NCI-H748 treated with DMSO at 0.1 percent for 48 hours (cell line): ENCODE measurements at regions not wholly inside any gene's neighbourhood (a gene's known extent, or its start where the extent isn't known, plus 50 kb on each side); places are given as distances from the start of the nearest gene placed in this dataset.

Experiments used
- DNase-seq: peaks from one replicate; lab custom pipeline; 2025; lab: John Stamatoyannopoulos, UW

GRCh38 chr1:209458921-209459320, 124.6 kb upstream of the CAMK1G start:
- DNase-seq: no peak

- no peak for DNase-seq
These were observed 122.3 kb upstream of the CAMK1G start for GRCh38 chr1:209461168-209461567.

GRCh38 chr1:209462433-209462832, 121.1 kb upstream of the CAMK1G start:
- DNase-seq: no peak

GRCh38 chr1:209463441-209463840, 120.1 kb upstream of the CAMK1G start:
- DNase-seq: no peak

GRCh38 chr1:209473025-209473424, 110.5 kb upstream of the CAMK1G start:
- no peak for DNase-seq

- no peak for DNase-seq
These were observed 103.2 kb upstream of the CAMK1G start for GRCh38 chr1:209480345-209480744.

- no peak for DNase-seq
These were observed 99.8 kb upstream of the CAMK1G start for GRCh38 chr1:209483691-209484090.

GRCh38 chr1:209484429-209484828, 99.1 kb upstream of the CAMK1G start:
- DNase-seq: peak; percentile 15

- no peak for DNase-seq
These were observed 98.3 kb upstream of the CAMK1G start for GRCh38 chr1:209485167-209485566.

GRCh38 chr1:209485751-209486150, 97.8 kb upstream of the CAMK1G start:
- no peak for DNase-seq

- DNase-seq: no peak
These were observed 96.5 kb upstream of the CAMK1G start for GRCh38 chr1:209486861-209487593.

- no peak for DNase-seq
These were observed 93.5 kb upstream of the CAMK1G start for GRCh38 chr1:209490013-209490412.

GRCh38 chr1:209491031-209491430, 92.5 kb upstream of the CAMK1G start:
- no peak for DNase-seq

- no peak for DNase-seq
These were observed 92.0 kb upstream of the CAMK1G start for GRCh38 chr1:209491496-209491895.

- no peak for DNase-seq
These were observed 91.6 kb upstream of the CAMK1G start for GRCh38 chr1:209491897-209492296.

GRCh38 chr1:209493559-209493958, 90.0 kb upstream of the CAMK1G start:
- no peak for DNase-seq

GRCh38 chr1:209497729-209498128, 85.8 kb upstream of the CAMK1G start:
- DNase-seq: no peak

- DNase-seq: no peak
These were observed 82.5 kb upstream of the CAMK1G start for GRCh38 chr1:209500993-209501392.

- DNase-seq: no peak
These were observed 80.3 kb upstream of the CAMK1G start for GRCh38 chr1:209503196-209503595.

- no peak for DNase-seq
These were observed 78.9 kb upstream of the CAMK1G start for GRCh38 chr1:209504571-209504970.

- DNase-seq: no peak
These were observed 78.5 kb upstream of the CAMK1G start for GRCh38 chr1:209505044-209505443.

GRCh38 chr1:209506101-209506500, 77.4 kb upstream of the CAMK1G start:
- no peak for DNase-seq

GRCh38 chr1:209509039-209509438, 74.5 kb upstream of the CAMK1G start:
- no peak for DNase-seq

GRCh38 chr1:209510063-209510462, 73.5 kb upstream of the CAMK1G start:
- DNase-seq: no peak
